RKO (cell line): ENCODE measurements at regions not wholly inside any gene's neighbourhood (a gene's known extent, or its start where the extent isn't known, plus 50 kb on each side); places are given as distances from the start of the nearest gene placed in this dataset.

Experiments
- DNase-seq: peaks from one replicate; pipeline ENCODE4 v3.0.0-alpha.2; 2016; ENCODE audit warnings: low spot score

GRCh38 chr6:142500250-142500786, 198.5 kb downstream of the ADGRG6 start:
- DNase-seq: no peak

- DNase-seq: no peak
These were observed 200.0 kb downstream of the ADGRG6 start for GRCh38 chr6:142501795-142502194.

- no peak for DNase-seq
These were observed 205.3 kb downstream of the ADGRG6 start for GRCh38 chr6:142507065-142507464.

GRCh38 chr6:142510211-142510610, 208.4 kb downstream of the ADGRG6 start:
- DNase-seq: no peak

GRCh38 chr6:142518126-142518525, 216.3 kb downstream of the ADGRG6 start:
- DNase-seq: no peak

- no peak for DNase-seq
These were observed 217.0 kb downstream of the ADGRG6 start for GRCh38 chr6:142518761-142519160.

- DNase-seq: no peak
These were observed 220.0 kb downstream of the ADGRG6 start for GRCh38 chr6:142521791-142522190.

- no peak for DNase-seq
These were observed 221.9 kb downstream of the ADGRG6 start for GRCh38 chr6:142523515-142524375.

- DNase-seq: no peak
These were observed 228.8 kb downstream of the ADGRG6 start for GRCh38 chr6:142530566-142530965.

- DNase-seq: no peak
These were observed 229.9 kb downstream of the ADGRG6 start for GRCh38 chr6:142531727-142532126.

GRCh38 chr6:142534076-142534475, 232.3 kb downstream of the ADGRG6 start:
- DNase-seq: no peak

- DNase-seq: no peak
These were observed 232.7 kb downstream of the ADGRG6 start for GRCh38 chr6:142534484-142534883.

- DNase-seq: no peak
These were observed 236.0 kb downstream of the ADGRG6 start for GRCh38 chr6:142537612-142538478.

GRCh38 chr6:142542704-142543233, 241.0 kb downstream of the ADGRG6 start:
- DNase-seq: no peak

GRCh38 chr6:142543606-142544005, 241.8 kb downstream of the ADGRG6 start:
- DNase-seq: no peak

- DNase-seq: no peak
These were observed 242.5 kb downstream of the ADGRG6 start for GRCh38 chr6:142544199-142544838.

- no peak for DNase-seq
These were observed 243.3 kb downstream of the ADGRG6 start for GRCh38 chr6:142545147-142545546.

GRCh38 chr6:142548566-142548965, 246.8 kb downstream of the ADGRG6 start:
- DNase-seq: no peak

- no peak for DNase-seq
These were observed 248.7 kb downstream of the ADGRG6 start for GRCh38 chr6:142550310-142551063.

GRCh38 chr6:142551274-142551811, 249.5 kb downstream of the ADGRG6 start:
- DNase-seq: no peak

- DNase-seq: no peak
These were observed 257.0 kb downstream of the ADGRG6 start for GRCh38 chr6:142558786-142559185.
